GM23338 (cell line): ENCODE measurements at regions not wholly inside any gene's neighbourhood (a gene's known extent, or its start where the extent isn't known, plus 50 kb on each side); places are given as distances from the start of the nearest gene placed in this dataset.

ENCODE experiments used
- ATAC-seq: fragments of 200-7000 bp; cut with Tn5 transposase; 3 replicates; pipeline ENCODE4 v1.9.1; 2020
- DNase-seq: peaks from one replicate; pipeline ENCODE4 v3.0.0-alpha.2; 2015; ENCODE audit warnings: low spot score
- H2AFZ ChIP-seq: fragments of 200-600 bp; sonication (generic); 2 replicates; pipeline ENCODE4 v1.8.0; 2016; ENCODE audit warnings: antibody characterized with exemption, mild to moderate bottlenecking, moderate library complexity
- H3F3A ChIP-seq: fragments of 200-600 bp; sonication (generic); replicated peaks from 2 replicates; pipeline ENCODE4 v1.8.0; 2017; ENCODE audit warnings: antibody characterized with exemption, mixed run types, low read depth
- H3K27ac ChIP-seq: fragments of 200-600 bp; sonication (generic); 2 replicates; pipeline ENCODE4 v1.6.1; 2016; ENCODE audit warnings: low read depth
- H3K27me3 ChIP-seq: fragments of 200-600 bp; sonication (generic); 2 replicates; pipeline ENCODE4 v1.8.0; 2016; ENCODE audit warnings: mild to moderate bottlenecking, mixed run types, moderate library complexity; ENCODE audit not compliant: insufficient read depth
- H3K36me3 ChIP-seq: fragments of 200-600 bp; sonication (generic); 2 replicates; pipeline ENCODE4 v1.8.0; 2016; ENCODE audit warnings: mild to moderate bottlenecking; ENCODE audit not compliant: insufficient read depth
- H3K4me1 ChIP-seq: fragments of 200-600 bp; sonication (generic); 2 replicates; pipeline ENCODE4 v1.8.0; 2016; ENCODE audit warnings: mild to moderate bottlenecking, moderate library complexity; ENCODE audit not compliant: insufficient read depth
- H3K4me2 ChIP-seq: fragments of 200-600 bp; sonication (generic); 2 replicates; pipeline ENCODE4 v1.7.1; 2017; ENCODE audit warnings: mixed run types
- H3K4me3 ChIP-seq: fragments of 200-600 bp; sonication (generic); 2 replicates; pipeline ENCODE4 v1.6.1; 2016; ENCODE audit warnings: mixed run types
- H3K79me2 ChIP-seq: fragments of 200-600 bp; sonication (generic); replicated peaks from 2 replicates; pipeline ENCODE4 v1.8.0; 2017; ENCODE audit warnings: mild to moderate bottlenecking; ENCODE audit not compliant: insufficient read depth
- H3K9me2 ChIP-seq: fragments of 200-600 bp; sonication (generic); 2 replicates; pipeline ENCODE4 v1.8.0; 2017; ENCODE audit not compliant: insufficient read depth
- H4K20me1 ChIP-seq: fragments of 200-600 bp; sonication (generic); replicated peaks from 2 replicates; pipeline ENCODE4 v1.8.0; 2017; ENCODE audit warnings: mild to moderate bottlenecking; ENCODE audit not compliant: insufficient read depth
- H3K27ac Mint-ChIP-seq: 2 replicates; pipeline ENCODE4 v1.8.0; 2020; ENCODE audit warnings: inconsistent platforms, mild to moderate bottlenecking, moderate library complexity, mixed read lengths
- H3K27me3 Mint-ChIP-seq: 3 replicates; pipeline ENCODE4 v1.8.0; 2022; ENCODE audit warnings: low read depth, mild to moderate bottlenecking, moderate library complexity, mixed read lengths, inconsistent platforms; ENCODE audit not compliant: insufficient read depth, poor library complexity
- H3K36me3 Mint-ChIP-seq: 3 replicates; pipeline ENCODE4 v1.8.0; 2021; ENCODE audit warnings: low read depth, mild to moderate bottlenecking, inconsistent platforms, moderate library complexity, mixed read lengths
- H3K4me1 Mint-ChIP-seq: 3 replicates; pipeline ENCODE4 v1.8.0; 2020; ENCODE audit warnings: mild to moderate bottlenecking, inconsistent platforms, mixed read lengths
- H3K4me3 Mint-ChIP-seq: 3 replicates; pipeline ENCODE4 v1.8.0; 2021; ENCODE audit warnings: moderate library complexity, mild to moderate bottlenecking, inconsistent platforms, mixed read lengths
- H3K9me3 Mint-ChIP-seq: 3 replicates; pipeline ENCODE4 v1.8.0; 2020; ENCODE audit warnings: moderate library complexity, mild to moderate bottlenecking, inconsistent platforms, mixed read lengths
- EZH2phosphoT487 ChIP-seq: fragments of 200-600 bp; sonication (generic); IDR thresholded peaks from one replicate; pipeline ENCODE4 v1.8.1; 2018; ENCODE audit warnings: antibody characterized with exemption; ENCODE audit not compliant: unreplicated experiment
- POLR2AphosphoS5 ChIP-seq: IDR thresholded peaks from 2 replicates; pipeline ENCODE4 v1.6.1; 2016; ENCODE audit warnings: antibody characterized with exemption, low read depth
- TF ChIP-seq, protein P1 (sequence below), 2 experiments: fragments of 200-600 bp in 1 of 2; sonication (generic) in 1 of 2; conservative IDR thresholded peaks; 2 replicates each; pipeline versions ENCODE4 v1.5.1 to v1.6.1; 2016 to 2017; ENCODE audit warnings: antibody characterized with exemption in 2 of 2, low read depth in 2 of 2, mild to moderate bottlenecking in 2 of 2, moderate library complexity in 1 of 2
- TF ChIP-seq, protein P2 (sequence below): IDR thresholded peaks from one replicate; pipeline ENCODE4 v1.6.1; 2018; ENCODE audit warnings: antibody characterized with exemption; ENCODE audit not compliant: unreplicated experiment
- TF ChIP-seq, protein P3 (sequence below): IDR thresholded peaks from 2 replicates; pipeline ENCODE4 v1.6.1; 2016; ENCODE audit warnings: antibody characterized with exemption

DNA sequence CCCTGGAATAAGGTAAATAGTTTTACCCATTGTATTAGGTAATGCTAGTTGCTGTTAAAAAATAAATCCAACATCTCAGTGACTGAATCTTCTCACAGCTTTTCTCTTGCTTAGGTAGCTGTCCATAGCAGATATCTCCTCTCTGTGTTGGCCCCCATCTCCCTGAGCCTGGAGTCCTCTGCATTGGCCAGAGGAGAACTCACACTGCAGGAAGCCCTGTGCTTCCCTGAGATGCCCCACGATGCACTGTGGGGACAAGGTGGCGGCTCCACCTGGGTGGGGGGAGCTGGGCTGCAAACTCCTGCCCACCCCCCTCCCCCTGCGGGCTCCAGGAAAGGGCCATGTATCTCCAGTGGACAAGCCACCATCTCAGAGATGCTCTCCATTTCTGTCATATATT is 80.4 kb upstream of the SALL3 start:
- DNase-seq (no peak), ATAC-seq (no peak)
- Mint-ChIP-seq H3K9me3 (peaks cover 99% of the 10 kb centered on the region), H3K27ac (no peak overlapping the region), H3K36me3 (peaks cover 38% of the 10 kb centered on the region), H3K4me1 (peaks cover 7% of the 10 kb centered on the region; the same call in 2 of the 3 replicates), H3K4me3 (no peak overlapping the region), H3K27me3 (peaks cover 17% of the 10 kb centered on the region)
- Histone ChIP-seq H3K27me3 (no peaks in the 10 kb centered on the region), H3K36me3 (no peaks in the 10 kb centered on the region), H4K20me1 (no peaks in the 10 kb centered on the region), H3K27ac (no peak overlapping the region), H3K79me2 (no peaks in the 10 kb centered on the region), H3K9me2 (no peaks in the 10 kb centered on the region; the same call in 1 of the 2 replicates), H3K4me1 (no peaks in the 10 kb centered on the region; the same call in 1 of the 2 replicates), H3F3A (no peaks in the 10 kb centered on the region), H3K4me2 (no peak overlapping the region), H3K4me3 (no peak overlapping the region), H2AFZ (no peak overlapping the region)
- TF ChIP-seq EZH2phosphoT487: no peak
- TF ChIP-seq, protein P1, sequence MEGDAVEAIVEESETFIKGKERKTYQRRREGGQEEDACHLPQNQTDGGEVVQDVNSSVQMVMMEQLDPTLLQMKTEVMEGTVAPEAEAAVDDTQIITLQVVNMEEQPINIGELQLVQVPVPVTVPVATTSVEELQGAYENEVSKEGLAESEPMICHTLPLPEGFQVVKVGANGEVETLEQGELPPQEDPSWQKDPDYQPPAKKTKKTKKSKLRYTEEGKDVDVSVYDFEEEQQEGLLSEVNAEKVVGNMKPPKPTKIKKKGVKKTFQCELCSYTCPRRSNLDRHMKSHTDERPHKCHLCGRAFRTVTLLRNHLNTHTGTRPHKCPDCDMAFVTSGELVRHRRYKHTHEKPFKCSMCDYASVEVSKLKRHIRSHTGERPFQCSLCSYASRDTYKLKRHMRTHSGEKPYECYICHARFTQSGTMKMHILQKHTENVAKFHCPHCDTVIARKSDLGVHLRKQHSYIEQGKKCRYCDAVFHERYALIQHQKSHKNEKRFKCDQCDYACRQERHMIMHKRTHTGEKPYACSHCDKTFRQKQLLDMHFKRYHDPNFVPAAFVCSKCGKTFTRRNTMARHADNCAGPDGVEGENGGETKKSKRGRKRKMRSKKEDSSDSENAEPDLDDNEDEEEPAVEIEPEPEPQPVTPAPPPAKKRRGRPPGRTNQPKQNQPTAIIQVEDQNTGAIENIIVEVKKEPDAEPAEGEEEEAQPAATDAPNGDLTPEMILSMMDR (conservative IDR thresholded peaks at IDR 0.05; ENCODE audit: low read depth in 2 of 2): no peak
- TF ChIP-seq, protein P2, sequence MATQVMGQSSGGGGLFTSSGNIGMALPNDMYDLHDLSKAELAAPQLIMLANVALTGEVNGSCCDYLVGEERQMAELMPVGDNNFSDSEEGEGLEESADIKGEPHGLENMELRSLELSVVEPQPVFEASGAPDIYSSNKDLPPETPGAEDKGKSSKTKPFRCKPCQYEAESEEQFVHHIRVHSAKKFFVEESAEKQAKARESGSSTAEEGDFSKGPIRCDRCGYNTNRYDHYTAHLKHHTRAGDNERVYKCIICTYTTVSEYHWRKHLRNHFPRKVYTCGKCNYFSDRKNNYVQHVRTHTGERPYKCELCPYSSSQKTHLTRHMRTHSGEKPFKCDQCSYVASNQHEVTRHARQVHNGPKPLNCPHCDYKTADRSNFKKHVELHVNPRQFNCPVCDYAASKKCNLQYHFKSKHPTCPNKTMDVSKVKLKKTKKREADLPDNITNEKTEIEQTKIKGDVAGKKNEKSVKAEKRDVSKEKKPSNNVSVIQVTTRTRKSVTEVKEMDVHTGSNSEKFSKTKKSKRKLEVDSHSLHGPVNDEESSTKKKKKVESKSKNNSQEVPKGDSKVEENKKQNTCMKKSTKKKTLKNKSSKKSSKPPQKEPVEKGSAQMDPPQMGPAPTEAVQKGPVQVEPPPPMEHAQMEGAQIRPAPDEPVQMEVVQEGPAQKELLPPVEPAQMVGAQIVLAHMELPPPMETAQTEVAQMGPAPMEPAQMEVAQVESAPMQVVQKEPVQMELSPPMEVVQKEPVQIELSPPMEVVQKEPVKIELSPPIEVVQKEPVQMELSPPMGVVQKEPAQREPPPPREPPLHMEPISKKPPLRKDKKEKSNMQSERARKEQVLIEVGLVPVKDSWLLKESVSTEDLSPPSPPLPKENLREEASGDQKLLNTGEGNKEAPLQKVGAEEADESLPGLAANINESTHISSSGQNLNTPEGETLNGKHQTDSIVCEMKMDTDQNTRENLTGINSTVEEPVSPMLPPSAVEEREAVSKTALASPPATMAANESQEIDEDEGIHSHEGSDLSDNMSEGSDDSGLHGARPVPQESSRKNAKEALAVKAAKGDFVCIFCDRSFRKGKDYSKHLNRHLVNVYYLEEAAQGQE: no peak

DNA sequence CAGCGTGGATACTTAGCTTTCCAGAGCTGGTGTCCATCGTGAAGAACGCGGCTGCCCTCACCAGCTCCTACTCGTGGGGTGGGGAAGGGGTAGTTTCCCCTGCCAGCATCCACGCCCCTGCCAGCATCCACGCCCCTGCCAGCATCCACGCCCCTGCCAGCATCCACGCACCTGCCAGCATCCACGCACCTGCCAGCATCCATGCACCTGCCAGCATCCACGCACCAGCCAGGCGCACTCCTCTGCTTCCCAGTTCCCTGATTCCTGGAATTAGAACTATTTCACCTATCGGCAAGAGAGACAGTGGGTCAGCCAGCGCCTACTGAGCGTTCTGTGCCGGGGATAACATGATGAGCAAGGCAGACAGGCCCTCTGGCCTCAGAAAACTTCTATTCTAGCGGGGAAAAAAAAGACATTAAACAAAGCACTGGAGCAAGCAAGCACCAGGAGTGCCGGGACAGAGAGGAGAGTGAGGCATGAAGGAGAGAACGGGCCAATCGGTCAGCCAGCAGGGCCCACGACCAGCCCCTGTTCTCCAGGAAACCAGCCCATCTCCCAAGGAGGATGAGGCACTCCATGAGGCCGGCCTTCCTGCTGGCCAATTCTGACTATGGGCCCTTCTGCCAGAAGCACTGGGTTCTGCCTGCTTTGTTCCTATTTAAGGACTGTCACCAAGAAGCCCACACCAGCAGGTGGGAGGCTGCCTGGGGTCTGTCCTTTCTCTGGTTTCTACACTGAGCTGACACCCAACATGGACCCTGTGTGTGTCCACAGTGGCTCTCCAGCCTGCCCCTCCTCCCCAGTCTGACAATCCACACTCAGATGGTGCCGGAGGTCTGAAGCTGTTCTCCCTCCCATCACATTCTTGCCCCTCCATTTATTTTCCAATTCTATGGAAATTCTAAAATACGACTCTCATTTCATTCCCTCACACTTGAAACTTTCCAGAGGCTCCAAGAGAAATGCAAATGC is 78.4 kb upstream of the SALL3 start:
- Mint-ChIP-seq H3K9me3 (peaks cover 97% of the 10 kb centered on the region), H3K27ac (no peak overlapping the region), H3K4me1 (peaks cover 7% of the 10 kb centered on the region; the same call in 2 of the 3 replicates), H3K27me3 (peaks cover 16% of the 10 kb centered on the region), H3K4me3 (no peak overlapping the region), H3K36me3 (peaks cover 37% of the 10 kb centered on the region)
- H4K20me1 ChIP-seq: no peaks in the 10 kb centered on the region
- H3K4me1 ChIP-seq: no peaks in the 10 kb centered on the region; the same call in 1 of the 2 replicates
- ATAC-seq: no peak
- H3K79me2 ChIP-seq: no peaks in the 10 kb centered on the region
- no peak overlapping the region for H3K27ac ChIP-seq
- no peaks in the 10 kb centered on the region for H3F3A ChIP-seq
- no peak for DNase-seq
- H3K27me3 ChIP-seq: no peaks in the 10 kb centered on the region
- H3K4me2 ChIP-seq: no peak overlapping the region
- H3K9me2 ChIP-seq: no peaks in the 10 kb centered on the region; the same call in 1 of the 2 replicates
- no peak overlapping the region for H3K4me3 ChIP-seq
- H2AFZ ChIP-seq: no peak overlapping the region
- H3K36me3 ChIP-seq: no peaks in the 10 kb centered on the region
- TF ChIP-seq, protein P3, sequence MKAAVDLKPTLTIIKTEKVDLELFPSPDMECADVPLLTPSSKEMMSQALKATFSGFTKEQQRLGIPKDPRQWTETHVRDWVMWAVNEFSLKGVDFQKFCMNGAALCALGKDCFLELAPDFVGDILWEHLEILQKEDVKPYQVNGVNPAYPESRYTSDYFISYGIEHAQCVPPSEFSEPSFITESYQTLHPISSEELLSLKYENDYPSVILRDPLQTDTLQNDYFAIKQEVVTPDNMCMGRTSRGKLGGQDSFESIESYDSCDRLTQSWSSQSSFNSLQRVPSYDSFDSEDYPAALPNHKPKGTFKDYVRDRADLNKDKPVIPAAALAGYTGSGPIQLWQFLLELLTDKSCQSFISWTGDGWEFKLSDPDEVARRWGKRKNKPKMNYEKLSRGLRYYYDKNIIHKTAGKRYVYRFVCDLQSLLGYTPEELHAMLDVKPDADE: no peak
- TF ChIP-seq POLR2AphosphoS5: no peak
- no peak for TF ChIP-seq EZH2phosphoT487
- TF ChIP-seq, protein P2: no peak
